Stimulated activated naive CD8-positive, alpha-beta T cell treated with anti-CD3 and anti-CD28 coated beads, Interleukin-15, amount 100 ng/mL, for 72 hours (primary cell): ENCODE measurements at regions not wholly inside any gene's neighbourhood (a gene's known extent, or its start where the extent isn't known, plus 50 kb on each side); places are given as distances from the start of the nearest gene placed in this dataset.
"Not testable (repeated sequence)": the region's sequence is repeated elsewhere in the genome, so short reads cannot be mapped to it uniquely, and the experiment has no call there.

Source experiments
- ATAC-seq: fragments of 150-1000 bp; cut with Tn5 transposase; 2 replicates; pipeline ENCODE4 v1.10.0; 2021; ENCODE audit warnings: mild to moderate bottlenecking, moderate library complexity
- DNase-seq, 2 donors: peaks; one replicate each; pipeline ENCODE4 v3.0.0; 2021 to 2022
- H3K27ac Mint-ChIP-seq, 2 donors: one replicate each; pipeline ENCODE4 v1.8.0; 2022; ENCODE audit warnings: mild to moderate bottlenecking in 2 of 2, mixed read lengths in 2 of 2, moderate library complexity in 2 of 2
- H3K27me3 Mint-ChIP-seq: one replicate; pipeline ENCODE4 v1.8.0; 2022; ENCODE audit warnings: mixed read lengths
- H3K4me1 Mint-ChIP-seq: one replicate; pipeline ENCODE4 v1.8.0; 2022; ENCODE audit warnings: mild to moderate bottlenecking, mixed read lengths
- H3K4me3 Mint-ChIP-seq, 2 donors: one replicate each; pipeline ENCODE4 v1.8.0; 2022; ENCODE audit warnings: mild to moderate bottlenecking in 2 of 2, mixed read lengths in 2 of 2, moderate library complexity in 1 of 2
- H3K9me3 Mint-ChIP-seq, 2 donors: one replicate each; pipeline ENCODE4 v1.8.0; 2022; ENCODE audit warnings: mixed read lengths in 2 of 2

DNA sequence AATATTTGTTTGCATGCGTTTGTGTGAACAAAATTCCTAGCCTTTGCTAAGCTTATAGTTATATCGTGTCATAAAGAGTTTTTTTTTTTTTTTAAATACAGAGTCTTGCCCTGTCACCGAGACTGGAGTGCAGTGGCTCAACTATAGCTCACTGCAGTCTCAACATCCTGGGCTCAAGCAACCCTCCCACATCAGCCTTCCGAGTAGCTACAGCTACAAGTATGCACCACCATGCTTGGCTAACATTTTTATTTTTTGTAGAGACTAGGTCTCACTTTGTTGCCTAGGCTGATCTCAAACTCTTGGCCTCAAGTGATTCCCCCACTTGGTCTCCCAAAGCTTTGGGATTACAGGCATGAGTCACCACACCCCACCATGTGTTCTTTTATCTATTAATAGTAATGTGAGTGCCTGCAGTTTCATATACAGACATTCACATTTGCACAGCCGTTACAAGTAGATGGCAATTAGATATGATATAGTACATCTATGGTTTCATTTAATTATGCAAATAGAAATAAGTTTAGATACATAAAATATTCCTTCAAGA is 848.6 kb downstream of the PDCD6IP start:
- Mint-ChIP-seq H3K4me1 (no peaks in the 10 kb centered on the region), H3K4me3 (no peak overlapping the region), H3K9me3 (peaks cover 0 to 4% of the 10 kb centered on the region in 2 donors), H3K27me3 (no peaks in the 10 kb centered on the region), H3K27ac (no peak overlapping the region)
- DNase-seq (no peak), ATAC-seq (no peak)

DNA sequence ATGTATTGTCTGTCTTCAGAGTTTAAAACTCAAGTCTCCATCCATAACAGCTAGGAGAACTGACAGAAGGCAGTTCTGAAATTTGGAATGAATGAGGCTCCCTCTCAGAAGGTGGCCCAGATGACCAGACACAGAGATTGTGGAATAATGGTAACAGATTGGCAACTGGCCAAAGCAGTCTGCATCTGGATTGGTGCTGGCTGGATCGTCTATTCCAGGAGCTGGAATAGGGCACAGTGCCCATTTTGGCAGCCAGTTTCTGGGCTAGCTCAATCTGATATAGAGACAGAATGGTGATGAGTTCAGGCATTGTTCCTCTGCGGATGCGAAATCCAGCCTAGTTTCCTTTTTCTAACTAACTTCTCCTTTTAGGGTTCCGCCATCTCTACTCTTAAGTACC is 851.7 kb downstream of the PDCD6IP start:
- Mint-ChIP-seq H3K27ac (no peak overlapping the region), H3K4me1 (no peaks in the 10 kb centered on the region), H3K9me3 (no peaks in the 10 kb centered on the region), H3K4me3 (no peak overlapping the region), H3K27me3 (no peaks in the 10 kb centered on the region)
- no peak for DNase-seq
- ATAC-seq: no peak

DNA sequence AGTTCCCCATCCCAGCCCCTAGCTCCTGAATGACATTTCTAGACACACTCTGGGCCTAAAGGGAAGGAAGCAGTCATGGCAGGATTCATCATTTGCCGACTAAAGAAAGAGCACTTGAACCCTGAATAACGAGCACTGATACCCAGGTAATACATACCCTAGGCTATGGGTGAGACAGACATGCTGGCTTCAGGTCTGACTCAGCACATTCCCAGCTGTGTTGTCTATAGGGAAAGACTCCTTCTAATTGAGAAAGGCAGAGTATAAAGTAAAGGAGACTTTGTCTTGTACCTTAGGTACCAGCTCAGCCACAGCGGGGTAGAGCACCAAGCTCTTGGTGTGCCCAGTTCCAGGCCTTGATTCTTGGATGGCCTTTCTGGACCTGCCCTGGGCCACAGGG is 870.5 kb downstream of the PDCD6IP start:
- DNase-seq: no peak
- H3K4me1 Mint-ChIP-seq: no peaks in the 10 kb centered on the region
- no peak overlapping the region for H3K27ac Mint-ChIP-seq
- no peak for ATAC-seq
- H3K27me3 Mint-ChIP-seq: no peaks in the 10 kb centered on the region
- no peak overlapping the region for H3K4me3 Mint-ChIP-seq
- no peaks in the 10 kb centered on the region for H3K9me3 Mint-ChIP-seq

DNA sequence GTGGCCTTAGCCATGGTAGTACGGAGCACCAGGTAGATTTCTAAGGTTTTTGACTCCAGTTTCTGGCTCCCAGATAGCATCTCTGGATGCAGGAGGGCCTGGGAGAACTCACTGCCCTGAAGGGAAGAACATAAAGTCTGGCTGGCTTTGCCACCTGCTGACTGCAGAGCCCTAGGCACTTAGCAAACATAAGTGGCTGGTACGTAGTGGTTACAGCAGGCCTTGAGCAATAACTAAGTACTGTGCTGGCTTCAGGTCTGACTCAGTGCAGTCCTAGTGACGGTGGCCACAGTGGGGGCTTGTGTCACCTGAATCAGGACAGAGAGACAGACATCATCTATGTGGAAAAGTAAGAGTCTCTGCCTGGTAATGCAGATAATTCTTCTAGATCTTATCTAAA is 871.1 kb downstream of the PDCD6IP start:
- ATAC-seq (no peak), DNase-seq (no peak)
- no peak overlapping the region for H3K27ac Mint-ChIP-seq
- H3K27me3 Mint-ChIP-seq: no peaks in the 10 kb centered on the region
- H3K4me3 Mint-ChIP-seq: no peak overlapping the region
- H3K4me1 Mint-ChIP-seq: no peaks in the 10 kb centered on the region
- H3K9me3 Mint-ChIP-seq: no peaks in the 10 kb centered on the region

DNA sequence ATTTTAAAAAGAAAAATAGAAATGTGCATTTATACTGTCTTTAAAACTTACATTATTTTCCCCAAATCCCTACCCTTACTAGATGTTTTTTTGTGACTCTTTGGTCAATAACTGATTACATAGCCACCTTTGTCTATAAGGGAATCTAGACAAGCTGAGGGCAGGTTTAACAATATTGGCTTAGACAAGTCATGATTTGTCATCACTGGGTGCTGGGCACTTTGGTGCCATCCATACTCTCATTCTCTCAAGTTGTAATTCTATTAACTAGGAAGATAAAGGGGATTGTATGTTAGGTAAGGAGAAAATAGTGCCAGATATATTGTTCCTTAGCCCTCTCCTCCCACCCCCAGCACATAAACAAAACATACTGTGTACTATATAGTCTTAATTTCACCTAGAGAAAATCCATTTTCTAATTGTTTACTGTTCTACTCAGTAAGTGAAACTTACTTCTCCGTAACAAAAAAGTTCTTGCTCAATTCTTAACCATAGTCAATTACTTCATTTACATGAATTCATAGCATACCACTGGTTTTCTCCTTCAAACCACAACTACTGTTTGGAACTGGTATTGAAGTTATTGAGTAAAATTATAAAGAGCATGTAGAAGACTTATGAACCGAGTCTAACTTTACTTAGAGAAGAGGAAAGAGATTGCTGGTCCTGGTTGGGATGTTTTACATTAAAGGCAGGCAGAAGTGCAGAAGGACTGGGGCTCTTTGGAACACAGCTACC is 877.1 kb downstream of the PDCD6IP start:
- H3K4me1 Mint-ChIP-seq: no peaks in the 10 kb centered on the region

DNA sequence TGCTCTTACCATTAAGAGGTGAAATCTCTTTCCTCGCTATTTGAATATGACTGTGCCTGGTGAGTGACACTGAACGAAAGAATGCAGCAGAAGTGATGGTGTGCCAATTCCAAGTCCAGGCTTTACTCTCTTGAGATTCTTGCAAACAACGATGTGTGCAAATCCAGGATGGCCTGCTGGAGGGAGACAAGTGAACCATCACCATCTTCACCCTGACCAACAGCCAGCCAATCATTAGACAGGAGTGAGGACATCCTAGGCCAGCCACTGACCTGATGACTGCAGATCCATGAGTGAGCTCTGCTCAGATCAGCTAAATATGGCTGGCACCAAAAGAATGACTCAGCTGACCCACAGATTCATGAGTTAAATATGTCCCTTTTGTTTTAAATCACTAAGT is 878.0 kb downstream of the PDCD6IP start:
- Mint-ChIP-seq H3K27ac (no peak overlapping the region), H3K9me3 (no peaks in the 10 kb centered on the region), H3K4me3 (no peak overlapping the region), H3K27me3 (no peaks in the 10 kb centered on the region), H3K4me1 (no peaks in the 10 kb centered on the region)
- DNase-seq (no peak), ATAC-seq (no peak)

More for the DNA sequence above, 877.1 kb downstream of the PDCD6IP start:
- Mint-ChIP-seq H3K27me3 (no peaks in the 10 kb centered on the region), H3K9me3 (no peaks in the 10 kb centered on the region), H3K4me3 (no peak overlapping the region), H3K27ac (no peak overlapping the region)
- ATAC-seq (no peak), DNase-seq (no peak)

DNA sequence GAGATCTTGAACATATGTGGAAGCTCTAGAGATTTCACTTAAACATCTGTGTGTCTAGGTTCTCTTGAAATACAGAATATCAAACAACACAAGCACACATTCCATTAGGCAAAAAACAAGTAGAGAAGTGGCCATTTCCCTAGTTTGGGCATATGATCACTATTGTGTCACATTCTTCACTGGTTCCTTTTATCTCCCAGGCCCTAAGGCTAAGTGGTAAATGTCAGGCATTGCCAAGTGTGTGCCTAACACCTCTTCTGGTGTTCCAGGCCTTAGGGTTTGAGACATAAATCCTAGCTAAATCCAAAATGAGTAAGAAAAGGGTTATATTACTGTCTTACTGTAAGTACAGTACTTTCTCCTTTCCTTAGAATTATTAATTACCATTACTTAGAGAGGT is 880.1 kb downstream of the PDCD6IP start:
- H3K27me3 Mint-ChIP-seq: no peaks in the 10 kb centered on the region
- no peak overlapping the region for H3K27ac Mint-ChIP-seq
- H3K4me3 Mint-ChIP-seq: no peak overlapping the region
- DNase-seq (no peak), ATAC-seq (no peak)
- H3K4me1 Mint-ChIP-seq: no peaks in the 10 kb centered on the region
- no peaks in the 10 kb centered on the region for H3K9me3 Mint-ChIP-seq

DNA sequence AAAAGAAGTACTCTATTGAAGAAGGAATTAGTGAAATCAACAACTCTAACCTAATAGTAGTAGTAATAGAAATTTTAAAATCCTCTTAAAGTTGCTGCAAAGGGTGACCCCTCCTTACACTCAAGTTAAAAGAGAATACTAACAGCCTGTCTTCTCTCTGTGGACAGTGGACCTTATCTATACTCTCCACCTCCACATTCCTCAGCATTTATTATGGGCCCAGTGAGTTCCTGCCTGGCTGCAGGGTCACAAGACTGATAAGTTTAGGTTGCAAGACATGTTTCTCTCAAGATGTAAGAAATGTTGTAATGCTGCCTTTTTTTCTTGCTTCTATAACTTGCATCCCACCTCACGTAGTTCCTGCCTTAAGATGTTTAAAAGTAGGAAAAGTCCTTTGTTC is 880.6 kb downstream of the PDCD6IP start:
- H3K9me3 Mint-ChIP-seq, H3K27ac Mint-ChIP-seq, ATAC-seq, H3K4me3 Mint-ChIP-seq, H3K4me1 Mint-ChIP-seq, H3K27me3 Mint-ChIP-seq, DNase-seq: not testable (repeated sequence)

DNA sequence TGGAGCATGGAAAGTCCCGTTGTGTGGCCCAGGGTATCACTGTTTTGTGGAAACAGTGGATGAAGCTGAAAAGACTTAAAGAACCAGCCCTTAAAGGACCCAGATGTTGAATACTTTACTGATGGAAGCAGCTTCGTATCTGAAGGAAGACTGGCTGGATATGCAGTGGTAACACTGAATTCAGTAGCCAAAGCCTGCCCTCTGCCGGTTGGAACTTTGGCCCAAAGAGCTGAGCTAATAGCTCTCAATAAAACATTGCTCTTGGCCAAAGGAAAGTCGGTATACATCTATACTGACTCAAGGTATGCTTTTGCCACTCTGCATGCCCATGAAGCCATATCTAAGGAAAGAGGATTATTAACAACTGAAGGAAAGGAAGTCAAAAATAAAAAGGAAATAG is 885.4 kb downstream of the PDCD6IP start:
- no peaks in the 10 kb centered on the region for H3K4me1 Mint-ChIP-seq
- no peak overlapping the region for H3K27ac Mint-ChIP-seq
- H3K9me3 Mint-ChIP-seq: no peaks in the 10 kb centered on the region
- no peak overlapping the region for H3K4me3 Mint-ChIP-seq
- DNase-seq (peak; percentile 12 to 15), ATAC-seq (no peak)
- H3K27me3 Mint-ChIP-seq: no peaks in the 10 kb centered on the region

DNA sequence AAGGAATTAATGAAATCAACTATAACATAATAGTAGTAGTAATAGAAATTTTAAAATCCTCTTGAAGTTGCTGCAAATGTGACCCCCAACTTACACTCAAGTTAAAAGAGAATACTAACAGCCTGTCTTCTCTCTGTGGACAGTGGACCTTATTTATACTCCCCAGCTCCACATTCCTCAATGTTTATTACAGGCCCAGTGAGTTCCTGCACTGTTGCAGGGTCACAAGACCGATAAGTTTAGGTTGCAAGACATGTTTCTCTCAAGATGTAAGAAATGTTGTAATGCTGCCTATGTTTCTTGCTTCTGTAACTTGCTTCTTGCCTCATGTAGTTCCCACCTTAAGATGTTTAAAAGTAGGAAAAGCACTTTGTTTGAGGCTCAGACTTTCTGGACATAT is 888.1 kb downstream of the PDCD6IP start:
- no peak overlapping the region for H3K27ac Mint-ChIP-seq
- no peak for DNase-seq
- no peak overlapping the region for H3K4me3 Mint-ChIP-seq
- no peak for ATAC-seq
- no peaks in the 10 kb centered on the region for H3K4me1 Mint-ChIP-seq
- H3K27me3 Mint-ChIP-seq: no peaks in the 10 kb centered on the region
- H3K9me3 Mint-ChIP-seq: no peaks in the 10 kb centered on the region

DNA sequence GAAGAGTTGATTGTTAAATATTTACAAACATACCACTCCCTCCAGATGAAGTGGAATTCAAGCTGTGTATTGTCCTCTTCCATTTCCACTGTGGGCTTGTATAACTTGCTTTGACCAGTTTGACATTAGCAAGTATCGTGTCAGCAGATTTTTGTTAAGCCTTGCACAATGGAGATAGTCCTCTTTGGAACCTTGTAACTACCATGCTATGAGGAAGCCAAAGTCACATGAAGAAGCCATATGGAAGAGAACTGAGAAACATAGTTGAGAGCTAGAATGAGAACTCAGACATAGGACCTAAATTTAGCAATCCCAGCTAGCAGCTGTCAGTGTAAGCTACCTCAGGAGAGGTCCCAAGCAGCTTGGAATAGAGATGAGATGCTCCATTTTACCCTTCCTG is 889.2 kb downstream of the PDCD6IP start:
- ATAC-seq (no peak), DNase-seq (no peak)
- Mint-ChIP-seq H3K4me3 (no peak overlapping the region), H3K27me3 (no peaks in the 10 kb centered on the region), H3K9me3 (no peaks in the 10 kb centered on the region), H3K27ac (no peak overlapping the region), H3K4me1 (no peaks in the 10 kb centered on the region)

DNA sequence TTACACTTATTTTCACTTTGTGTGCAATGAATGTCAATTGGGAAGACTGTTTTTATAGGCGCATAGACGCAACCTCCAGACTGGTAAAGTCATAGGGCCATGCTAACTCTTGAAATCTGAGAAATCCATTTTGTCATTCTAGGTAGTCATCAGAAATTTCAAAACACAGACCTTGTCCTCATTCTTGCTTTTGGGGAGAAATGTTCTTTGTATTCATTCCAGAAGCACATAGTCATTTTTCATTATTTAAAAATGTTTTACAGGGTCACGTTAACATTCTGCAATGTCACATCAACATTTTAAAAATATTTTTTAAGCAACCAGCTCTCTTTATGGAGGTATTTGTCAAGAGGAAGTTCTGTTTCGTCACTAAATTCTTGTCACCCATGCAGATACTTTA is 898.4 kb downstream of the PDCD6IP start:
- ATAC-seq (no peak), DNase-seq (no peak)
- peaks cover 20 to 23% of the 10 kb centered on the region in 2 donors for H3K9me3 Mint-ChIP-seq
- H3K27me3 Mint-ChIP-seq: no peaks in the 10 kb centered on the region
- H3K27ac Mint-ChIP-seq: no peak overlapping the region
- no peak overlapping the region for H3K4me3 Mint-ChIP-seq
- H3K4me1 Mint-ChIP-seq: no peaks in the 10 kb centered on the region

DNA sequence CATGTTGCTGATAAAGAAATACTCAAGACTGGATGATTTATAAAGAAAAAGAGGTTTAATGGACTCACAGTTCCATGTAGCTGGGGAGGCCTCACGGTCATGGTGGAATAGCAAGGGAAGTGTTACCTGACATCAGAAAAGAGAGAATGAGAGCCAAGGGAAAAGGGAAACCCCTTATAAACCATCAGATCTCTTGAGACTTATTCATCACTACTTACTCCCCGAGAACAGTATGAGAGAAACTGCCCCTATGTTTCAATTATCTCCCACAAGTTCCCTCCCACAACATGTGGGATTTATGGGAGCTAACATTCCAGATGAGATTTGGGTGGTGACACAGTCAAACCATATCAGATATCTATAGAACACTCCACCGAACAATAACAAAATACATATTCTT is 904.6 kb downstream of the PDCD6IP start:
- no peaks in the 10 kb centered on the region for H3K4me1 Mint-ChIP-seq
- H3K27me3 Mint-ChIP-seq: no peaks in the 10 kb centered on the region
- H3K4me3 Mint-ChIP-seq: no peak overlapping the region
- no peak for DNase-seq
- ATAC-seq: no peak
- peaks cover 28 to 32% of the 10 kb centered on the region in 2 donors for H3K9me3 Mint-ChIP-seq
- no peak overlapping the region for H3K27ac Mint-ChIP-seq

DNA sequence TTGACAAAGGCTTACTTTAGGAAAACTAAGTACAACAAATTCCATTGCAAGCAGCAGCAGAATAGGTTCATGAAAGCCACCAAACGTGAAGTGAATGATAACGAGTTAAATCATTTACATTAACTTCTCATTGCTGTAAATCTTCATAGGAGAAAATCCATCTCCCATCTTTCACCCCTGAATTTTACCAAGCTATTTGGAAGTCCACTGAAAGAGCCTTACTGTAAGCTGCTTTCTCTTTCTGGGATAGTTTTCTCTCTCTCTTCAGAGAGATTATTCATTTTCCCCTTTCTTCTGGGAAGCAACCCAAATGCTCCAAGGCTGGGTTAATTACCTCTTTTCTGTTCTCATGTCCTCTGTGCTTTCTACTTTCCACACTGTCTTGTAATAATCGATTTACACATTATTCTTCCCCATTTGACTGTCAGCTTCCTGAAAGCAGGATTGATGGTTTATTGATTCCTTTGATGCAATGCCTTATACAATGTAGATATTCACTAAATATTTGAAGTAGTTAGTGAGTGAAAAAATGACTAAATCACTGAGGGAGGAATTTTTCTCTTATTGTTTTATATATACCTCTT is 914.3 kb upstream of the ARPP21 start:
- ATAC-seq (no peak), DNase-seq (no peak)
- Mint-ChIP-seq H3K27me3 (no peaks in the 10 kb centered on the region), H3K9me3 (no peaks in the 10 kb centered on the region), H3K27ac (no peak overlapping the region), H3K4me1 (no peaks in the 10 kb centered on the region), H3K4me3 (no peak overlapping the region)

DNA sequence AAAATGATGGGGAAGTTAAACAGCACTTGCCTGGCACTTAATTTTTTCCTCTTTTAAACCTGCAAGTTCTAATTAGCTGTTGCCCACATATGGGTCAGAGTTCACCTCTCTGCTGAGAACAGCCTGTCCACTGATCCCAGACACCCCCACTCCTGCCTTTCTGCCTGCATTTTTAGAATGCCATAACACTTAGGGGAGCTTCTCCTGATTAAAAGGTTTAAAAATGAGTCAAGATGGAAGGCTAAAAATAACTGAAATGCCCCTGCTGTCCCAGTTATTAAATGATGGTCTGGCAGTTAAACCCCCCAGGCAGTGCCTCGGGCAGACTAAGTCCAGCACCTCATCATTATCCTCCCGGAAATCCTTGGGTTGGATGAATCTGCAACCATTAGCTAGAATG is 913.6 kb upstream of the ARPP21 start:
- H3K4me1 Mint-ChIP-seq: no peaks in the 10 kb centered on the region
- H3K27me3 Mint-ChIP-seq: no peaks in the 10 kb centered on the region
- H3K9me3 Mint-ChIP-seq: peaks cover 0 to 5% of the 10 kb centered on the region in 2 donors
- no peak overlapping the region for H3K4me3 Mint-ChIP-seq
- no peak for ATAC-seq
- H3K27ac Mint-ChIP-seq: no peak overlapping the region
- DNase-seq: no peak

DNA sequence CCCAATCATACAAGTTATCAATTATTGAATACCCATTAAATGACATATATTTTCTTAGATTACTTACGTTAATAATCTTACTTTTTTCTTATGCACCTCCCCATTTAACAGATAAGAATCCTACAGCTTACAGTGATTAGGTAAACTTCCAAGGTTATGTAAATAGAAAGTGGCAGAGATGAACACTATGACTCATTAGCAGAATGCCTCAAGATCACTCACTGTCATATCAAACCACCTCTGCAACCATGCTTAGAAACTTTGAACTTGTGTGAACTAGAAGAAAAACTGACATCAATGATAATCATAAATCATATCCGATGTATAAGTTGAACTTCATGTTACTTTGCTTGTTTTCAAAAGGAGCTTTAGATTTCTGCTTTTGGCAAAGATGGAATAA is 911.6 kb upstream of the ARPP21 start:
- Mint-ChIP-seq H3K9me3 (peaks cover 5 to 8% of the 10 kb centered on the region in 2 donors), H3K4me3 (no peak overlapping the region), H3K4me1 (no peaks in the 10 kb centered on the region), H3K27me3 (no peaks in the 10 kb centered on the region), H3K27ac (no peak overlapping the region)
- DNase-seq (no peak), ATAC-seq (no peak)

DNA sequence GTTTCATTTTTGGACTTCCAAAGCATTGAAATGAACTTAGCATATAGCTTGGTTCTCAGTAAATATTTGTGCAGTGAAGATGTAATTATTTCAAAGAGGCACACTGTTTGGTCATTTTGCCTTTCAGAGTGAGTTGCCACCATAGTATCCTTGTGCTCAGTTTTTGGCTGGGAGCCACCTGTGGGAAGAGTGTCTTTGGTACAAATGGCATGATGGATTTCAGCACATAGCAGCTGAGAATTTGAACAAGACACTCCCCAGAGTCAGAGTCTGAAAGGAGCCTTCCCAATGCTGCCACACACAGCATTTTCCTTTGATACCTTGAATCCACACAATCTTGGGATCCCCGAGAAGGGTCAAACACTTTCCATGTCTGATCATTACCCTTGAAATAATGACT is 897.2 kb upstream of the ARPP21 start:
- Mint-ChIP-seq H3K27ac (no peak overlapping the region), H3K4me1 (no peaks in the 10 kb centered on the region), H3K9me3 (peaks cover 4 to 12% of the 10 kb centered on the region in 2 donors), H3K27me3 (no peaks in the 10 kb centered on the region), H3K4me3 (no peak overlapping the region)
- DNase-seq (no peak), ATAC-seq (no peak)
